Thyroid gland (tissue), 4 donors: ENCODE measurements at regions not wholly inside any gene's neighbourhood (a gene's known extent, or its start where the extent isn't known, plus 50 kb on each side); places are given as distances from the start of the nearest gene placed in this dataset.

Source experiments
- DNase-seq, 2 donors: peaks; one replicate each; pipeline ENCODE4 v3.0.0-alpha.2; 2019
- H3K27ac ChIP-seq, 3 donors: fragments of 200-600 bp; sonication (generic); 1 replicate in 2 of 3; 2 replicates in 1 of 3; pipeline ENCODE4 v1.5.1; 2016 to 2019; ENCODE audit warnings: mild to moderate bottlenecking in 1 of 3, moderate library complexity in 1 of 3
- H3K27me3 ChIP-seq: fragments of 200-600 bp; sonication (generic); one replicate; pipeline ENCODE4 v1.5.1; 2019
- H3K36me3 ChIP-seq, 2 donors: fragments of 200-600 bp; sonication (generic); one replicate each; pipeline ENCODE4 v1.5.1; 2016 to 2019
- H3K4me1 ChIP-seq, 2 donors: fragments of 200-600 bp; sonication (generic); one replicate each; pipeline ENCODE4 v1.5.1; 2017 to 2019
- H3K4me3 ChIP-seq, 3 donors: fragments of 200-600 bp; sonication (generic); replicated peaks in 1 of 3; 1 replicate in 2 of 3; 2 replicates in 1 of 3; pipeline ENCODE4 v1.5.1; 2016; ENCODE audit warnings: mild to moderate bottlenecking in 1 of 3
- H3K9me3 ChIP-seq: fragments of 200-600 bp; sonication (generic); one replicate; pipeline ENCODE4 v1.5.1; 2017
- POLR2A ChIP-seq, 2 donors: fragments of 450-650 bp; IDR thresholded peaks; one replicate each; pipeline ENCODE4 v1.6.1; 2017; ENCODE audit warnings: antibody characterized with exemption in 2 of 2, mild to moderate bottlenecking in 2 of 2, moderate library complexity in 1 of 2
- WGBS, 2 donors: methylation state at CpG; one replicate each; pipeline ENCODE4 v1.1.5; 2017; 5-methylcytosine and 5-hydroxymethylcytosine counted together
- intact Hi-C: fragments of 100-400 bp; cut with DNase I; formaldehyde crosslinking; loops from one replicate; pipeline ENCODE4 v1.15.1; 2023
- TF ChIP-seq, protein P1 (sequence below), 6 experiments: fragments of 200-600 bp in 3 of 6; fragments of 450-650 bp in 3 of 6; sonication (generic) in 3 of 6; IDR thresholded peaks; one replicate each; pipeline ENCODE4 v1.5.1; 2016 to 2019; ENCODE audit warnings: antibody characterized with exemption in 6 of 6, mild to moderate bottlenecking in 2 of 6, inconsistent platforms in 1 of 6, moderate library complexity in 1 of 6

DNA sequence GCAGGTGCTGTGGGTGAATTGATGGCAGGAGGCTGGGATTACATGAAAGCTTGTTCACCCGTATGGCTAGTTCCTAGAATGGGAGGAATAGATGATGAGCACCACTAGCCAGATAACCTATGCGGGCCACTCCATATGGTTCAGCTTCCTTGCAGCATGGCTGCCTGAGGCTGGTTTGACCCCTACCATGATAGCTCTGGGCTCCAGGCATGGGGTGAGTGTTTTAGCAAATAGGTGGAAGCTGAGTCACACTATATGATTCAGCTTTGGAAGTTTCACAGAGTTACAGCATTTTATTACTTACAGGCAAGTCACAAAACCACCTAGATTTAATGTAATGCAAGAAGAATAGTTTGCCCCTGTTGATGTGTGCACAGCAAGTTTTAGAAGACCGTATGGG, 603.2 kb downstream of the STIM2 start:
- no peak for TF ChIP-seq POLR2A (IDR thresholded peaks at IDR 0.05)
- TF ChIP-seq, protein P1, sequence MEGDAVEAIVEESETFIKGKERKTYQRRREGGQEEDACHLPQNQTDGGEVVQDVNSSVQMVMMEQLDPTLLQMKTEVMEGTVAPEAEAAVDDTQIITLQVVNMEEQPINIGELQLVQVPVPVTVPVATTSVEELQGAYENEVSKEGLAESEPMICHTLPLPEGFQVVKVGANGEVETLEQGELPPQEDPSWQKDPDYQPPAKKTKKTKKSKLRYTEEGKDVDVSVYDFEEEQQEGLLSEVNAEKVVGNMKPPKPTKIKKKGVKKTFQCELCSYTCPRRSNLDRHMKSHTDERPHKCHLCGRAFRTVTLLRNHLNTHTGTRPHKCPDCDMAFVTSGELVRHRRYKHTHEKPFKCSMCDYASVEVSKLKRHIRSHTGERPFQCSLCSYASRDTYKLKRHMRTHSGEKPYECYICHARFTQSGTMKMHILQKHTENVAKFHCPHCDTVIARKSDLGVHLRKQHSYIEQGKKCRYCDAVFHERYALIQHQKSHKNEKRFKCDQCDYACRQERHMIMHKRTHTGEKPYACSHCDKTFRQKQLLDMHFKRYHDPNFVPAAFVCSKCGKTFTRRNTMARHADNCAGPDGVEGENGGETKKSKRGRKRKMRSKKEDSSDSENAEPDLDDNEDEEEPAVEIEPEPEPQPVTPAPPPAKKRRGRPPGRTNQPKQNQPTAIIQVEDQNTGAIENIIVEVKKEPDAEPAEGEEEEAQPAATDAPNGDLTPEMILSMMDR (IDR thresholded peaks at IDR 0.05) = no peak
- H3K9me3 ChIP-seq = no peaks in the 10 kb centered on the region
- DNase-seq = no peak
- H3K36me3 ChIP-seq = no peaks in the 10 kb centered on the region
- H3K4me1 ChIP-seq = no peaks in the 10 kb centered on the region
- no peak overlapping the region for H3K27ac ChIP-seq
- intact Hi-C loops = no loop called here
- WGBS, 2 donors = 84 to 91% methylated on average over 3 of the region's 3 CpGs
- no peak overlapping the region for H3K4me3 ChIP-seq
- H3K27me3 ChIP-seq = no peaks in the 10 kb centered on the region

DNA sequence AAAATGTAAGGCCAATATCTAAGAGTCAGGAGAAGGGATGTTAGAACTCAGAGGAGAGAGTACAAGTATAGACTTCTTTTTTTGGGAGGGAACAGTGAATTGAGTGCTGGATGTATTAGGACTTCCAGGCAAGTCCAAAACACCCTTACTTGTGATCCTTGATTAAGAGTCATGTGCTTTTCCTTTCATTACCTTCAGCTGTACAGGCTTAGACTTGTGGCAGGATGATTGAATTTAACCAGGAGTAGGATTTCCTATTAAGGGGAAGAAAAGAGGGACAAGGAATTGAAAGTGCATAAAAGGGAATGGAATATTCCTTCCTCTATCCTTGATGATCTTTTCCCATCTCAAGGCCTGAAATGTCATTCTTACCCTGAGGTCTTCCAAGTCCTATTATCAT, 606.7 kb downstream of the STIM2 start:
- DNase-seq = no peak
- no peak overlapping the region for H3K4me3 ChIP-seq
- intact Hi-C loops = no loop called here
- H3K9me3 ChIP-seq = no peaks in the 10 kb centered on the region
- no peaks in the 10 kb centered on the region for H3K27me3 ChIP-seq
- H3K4me1 ChIP-seq = no peaks in the 10 kb centered on the region
- TF ChIP-seq, protein P1 (IDR thresholded peaks at IDR 0.05) = no peak
- TF ChIP-seq POLR2A (IDR thresholded peaks at IDR 0.05) = no peak
- no peaks in the 10 kb centered on the region for H3K36me3 ChIP-seq
- no peak overlapping the region for H3K27ac ChIP-seq

DNA sequence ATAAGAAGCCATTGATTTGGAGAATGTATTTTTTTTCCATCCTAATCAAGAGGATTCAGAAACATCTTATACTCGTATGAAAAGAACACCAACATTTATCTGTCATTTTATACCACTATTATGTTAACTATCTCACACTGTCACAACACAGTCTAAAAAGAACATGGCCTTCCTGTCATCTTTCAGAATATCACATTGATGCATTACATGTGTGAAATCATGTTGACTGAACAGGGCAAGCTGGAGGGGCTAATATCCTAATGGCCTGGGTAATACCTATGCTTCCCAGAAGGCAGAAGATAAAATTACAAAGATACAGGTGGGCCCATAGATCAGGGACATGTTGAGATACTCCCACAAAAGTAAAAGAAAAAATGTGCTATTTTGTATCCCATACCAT, 611.7 kb downstream of the STIM2 start:
- TF ChIP-seq POLR2A (IDR thresholded peaks at IDR 0.05) = no peak
- TF ChIP-seq, protein P1 (IDR thresholded peaks at IDR 0.05) = no peak
- no peak overlapping the region for H3K4me3 ChIP-seq
- DNase-seq = no peak
- no peaks in the 10 kb centered on the region for H3K9me3 ChIP-seq
- intact Hi-C loops = no loop called here
- H3K27me3 ChIP-seq = no peaks in the 10 kb centered on the region
- H3K36me3 ChIP-seq = no peaks in the 10 kb centered on the region
- no peak overlapping the region for H3K27ac ChIP-seq
- H3K4me1 ChIP-seq = no peaks in the 10 kb centered on the region
- 86 to 93% methylated on average over 1 of the region's 1 CpG for WGBS, 2 donors

DNA sequence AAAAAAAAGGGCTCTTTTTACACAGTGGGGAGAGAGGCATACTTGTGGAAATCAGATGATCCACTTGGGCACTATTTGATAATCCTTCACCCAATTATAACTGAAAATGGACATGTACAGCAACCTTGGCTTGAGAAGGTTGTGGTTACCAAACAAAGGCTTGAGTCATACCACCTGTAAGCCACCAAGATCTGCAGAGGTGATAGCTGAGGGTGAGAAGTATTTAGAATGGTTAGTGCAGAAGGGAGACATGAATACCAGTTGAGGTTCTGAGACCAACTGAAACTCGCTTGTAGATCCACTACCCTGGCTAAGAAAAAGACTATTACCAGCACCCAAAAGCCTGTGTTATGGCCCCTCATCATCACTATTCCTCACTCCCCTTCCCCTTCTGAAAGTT, 614.0 kb downstream of the STIM2 start:
- no peaks in the 10 kb centered on the region for H3K9me3 ChIP-seq
- WGBS, 2 donors = 83 to 89% methylated on average over 1 of the region's 1 CpG

DNA sequence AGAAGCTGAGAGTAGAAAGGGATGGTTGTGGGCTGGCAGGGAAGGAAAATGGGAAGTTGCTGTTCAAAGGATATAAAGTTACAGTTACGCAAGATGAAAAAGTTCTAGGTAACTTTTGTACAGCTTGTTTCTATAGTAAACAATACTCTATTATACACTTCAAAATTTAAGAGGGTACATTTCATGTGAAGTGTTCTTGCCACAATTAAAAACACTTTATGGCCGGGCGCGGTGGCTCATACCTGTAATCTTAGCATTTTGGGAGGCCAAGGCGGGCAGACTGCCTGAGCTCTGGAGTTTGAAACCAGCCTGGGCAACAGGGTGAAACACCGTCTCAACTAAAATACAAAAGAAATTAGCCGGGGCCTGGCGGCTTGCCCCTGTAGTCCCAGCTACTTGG, 623.6 kb downstream of the STIM2 start:
- H3K36me3 ChIP-seq = no peaks in the 10 kb centered on the region
- intact Hi-C loops = no loop called here
- DNase-seq = no peak
- TF ChIP-seq POLR2A (IDR thresholded peaks at IDR 0.05) = no peak
- no peak overlapping the region for H3K4me3 ChIP-seq
- no peaks in the 10 kb centered on the region for H3K27me3 ChIP-seq
- no peaks in the 10 kb centered on the region for H3K4me1 ChIP-seq
- H3K27ac ChIP-seq = no peak overlapping the region
- WGBS, 2 donors = 86 to 88% methylated on average over 8 of the region's 8 CpGs
- no peaks in the 10 kb centered on the region for H3K9me3 ChIP-seq

More for the DNA sequence above, 614.0 kb downstream of the STIM2 start:
- no peak overlapping the region for H3K27ac ChIP-seq
- intact Hi-C loops = no loop called here
- H3K4me1 ChIP-seq = no peaks in the 10 kb centered on the region
- TF ChIP-seq, protein P1 (IDR thresholded peaks at IDR 0.05) = no peak
- TF ChIP-seq POLR2A (IDR thresholded peaks at IDR 0.05) = no peak
- H3K27me3 ChIP-seq = no peaks in the 10 kb centered on the region
- no peak overlapping the region for H3K4me3 ChIP-seq
- no peaks in the 10 kb centered on the region for H3K36me3 ChIP-seq
- no peak for DNase-seq

DNA sequence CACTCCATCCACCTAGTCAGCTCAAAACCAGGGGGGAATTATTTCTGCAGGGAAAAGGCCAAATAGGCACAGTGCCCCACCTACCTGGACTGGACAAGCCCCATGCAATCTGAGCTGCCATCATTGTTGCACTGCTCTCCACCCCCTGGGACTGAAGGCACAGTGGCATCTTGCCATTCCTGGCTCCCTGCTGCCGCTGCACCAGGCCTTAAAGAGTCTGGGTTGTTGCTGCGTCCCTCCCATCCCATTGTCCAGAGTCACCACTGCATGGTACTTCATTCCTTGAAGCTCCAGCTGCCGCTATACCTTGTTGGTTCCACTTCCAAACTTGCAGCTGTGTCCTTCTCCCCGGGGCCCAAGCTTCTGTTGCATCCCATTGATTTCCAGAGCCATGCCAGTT, 629.7 kb downstream of the STIM2 start:
- Histone ChIP-seq H3K36me3 (no peaks in the 10 kb centered on the region), H3K4me3 (no peak overlapping the region), H3K27me3 (no peaks in the 10 kb centered on the region), H3K9me3 (no peaks in the 10 kb centered on the region), H3K4me1 (no peaks in the 10 kb centered on the region), H3K27ac (no peak overlapping the region)
- intact Hi-C loops = no loop called here
- no peak for DNase-seq
- 83 to 85% methylated on average over 4 of the region's 4 CpGs for WGBS, 2 donors
- TF ChIP-seq, protein P1 (IDR thresholded peaks at IDR 0.05) = no peak
- TF ChIP-seq POLR2A (IDR thresholded peaks at IDR 0.05) = no peak
